ENCODE measurements at regions not wholly inside any gene's neighbourhood (a gene's known extent, or its start where the extent isn't known, plus 50 kb on each side); places are given as distances from the start of the nearest gene placed in this dataset.

DNA sequence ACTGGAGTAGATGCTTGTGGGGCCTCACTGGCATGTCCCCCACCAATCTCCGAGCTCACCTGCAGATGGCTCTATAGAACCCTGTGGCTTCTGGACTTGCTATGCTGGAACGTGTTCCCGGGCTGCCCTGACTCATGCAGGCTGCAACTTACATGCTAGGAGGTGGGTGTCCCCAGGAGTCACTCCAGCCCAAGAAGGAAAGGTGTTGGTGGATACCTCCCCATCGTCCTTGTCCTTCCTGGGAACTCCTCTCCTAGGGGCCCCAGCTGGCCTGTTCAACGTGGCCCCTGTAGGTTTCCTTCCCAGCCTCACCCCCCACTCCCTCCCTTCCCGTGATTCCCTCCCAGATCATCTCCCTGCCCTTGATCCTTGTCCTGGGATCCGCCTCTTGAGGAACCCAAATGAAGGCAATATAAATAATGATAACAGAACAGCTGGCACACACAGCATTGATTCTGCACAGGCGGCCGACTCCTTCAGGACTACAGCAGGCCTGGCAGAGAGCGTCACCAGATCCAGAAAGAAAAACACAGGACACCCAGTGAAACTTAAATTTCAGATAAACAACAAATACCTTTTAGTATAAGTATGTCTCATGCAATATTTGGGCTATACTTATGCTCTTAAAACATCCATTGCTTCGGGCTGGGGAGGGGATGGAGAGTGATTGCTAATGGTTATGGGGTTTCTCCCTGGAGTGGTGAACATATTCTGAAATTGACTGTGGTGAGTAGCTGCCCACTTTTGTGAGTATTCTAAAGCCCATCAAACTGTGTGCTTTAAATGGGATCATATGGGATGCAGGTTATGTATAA is 221.1 kb upstream of the GSE1 start:
- H3K36me3 ChIP-seq (replicated peaks in 1 of 2; ENCODE audit: insufficient read depth in 1 of 2, low read depth in 2 of 2): no peaks in the 10 kb centered on the region
- H3K27ac ChIP-seq: no peak overlapping the region
- ATAC-seq (no peak), DNase-seq (peak in 1 of 4 donors; percentile 8)
- no peak overlapping the region for H3K4me3 ChIP-seq
- peaks cover 21% of the 10 kb centered on the region for H3K4me1 ChIP-seq
- WGBS, 2 donors: 85 to 89% methylated on average over 10 to 11 of the region's 11 CpGs
- intact Hi-C loops (cut with DNase I): no loop called here
- TF ChIP-seq, protein P1, sequence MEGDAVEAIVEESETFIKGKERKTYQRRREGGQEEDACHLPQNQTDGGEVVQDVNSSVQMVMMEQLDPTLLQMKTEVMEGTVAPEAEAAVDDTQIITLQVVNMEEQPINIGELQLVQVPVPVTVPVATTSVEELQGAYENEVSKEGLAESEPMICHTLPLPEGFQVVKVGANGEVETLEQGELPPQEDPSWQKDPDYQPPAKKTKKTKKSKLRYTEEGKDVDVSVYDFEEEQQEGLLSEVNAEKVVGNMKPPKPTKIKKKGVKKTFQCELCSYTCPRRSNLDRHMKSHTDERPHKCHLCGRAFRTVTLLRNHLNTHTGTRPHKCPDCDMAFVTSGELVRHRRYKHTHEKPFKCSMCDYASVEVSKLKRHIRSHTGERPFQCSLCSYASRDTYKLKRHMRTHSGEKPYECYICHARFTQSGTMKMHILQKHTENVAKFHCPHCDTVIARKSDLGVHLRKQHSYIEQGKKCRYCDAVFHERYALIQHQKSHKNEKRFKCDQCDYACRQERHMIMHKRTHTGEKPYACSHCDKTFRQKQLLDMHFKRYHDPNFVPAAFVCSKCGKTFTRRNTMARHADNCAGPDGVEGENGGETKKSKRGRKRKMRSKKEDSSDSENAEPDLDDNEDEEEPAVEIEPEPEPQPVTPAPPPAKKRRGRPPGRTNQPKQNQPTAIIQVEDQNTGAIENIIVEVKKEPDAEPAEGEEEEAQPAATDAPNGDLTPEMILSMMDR (IDR thresholded peaks at IDR 0.05): no peak
- TF ChIP-seq POLR2A (IDR thresholded peaks at IDR 0.05): no peak
- no peaks in the 10 kb centered on the region for H3K27me3 ChIP-seq
- no peaks in the 10 kb centered on the region for H3K9me3 ChIP-seq

- intact Hi-C loops (cut with DNase I): no loop called here
- H3K4me1 ChIP-seq: peaks cover 21% of the 10 kb centered on the region
- no peak overlapping the region for H3K4me3 ChIP-seq
- ATAC-seq (no peak), DNase-seq (peak in 1 of 4 donors; percentile 6)
- H3K36me3 ChIP-seq (replicated peaks in 1 of 2; ENCODE audit: insufficient read depth in 1 of 2, low read depth in 2 of 2): no peaks in the 10 kb centered on the region
- WGBS, 2 donors: 91 to 92% methylated on average over 17 of the region's 17 CpGs
- H3K27ac ChIP-seq: no peak overlapping the region
- H3K27me3 ChIP-seq: no peaks in the 10 kb centered on the region
- no peaks in the 10 kb centered on the region for H3K9me3 ChIP-seq
- TF ChIP-seq, protein P1 (IDR thresholded peaks at IDR 0.05): no peak
- TF ChIP-seq POLR2A (IDR thresholded peaks at IDR 0.05): no peak
These were observed 220.1 kb upstream of the GSE1 start for GRCh38 chr16:85392756-85393673.

DNA sequence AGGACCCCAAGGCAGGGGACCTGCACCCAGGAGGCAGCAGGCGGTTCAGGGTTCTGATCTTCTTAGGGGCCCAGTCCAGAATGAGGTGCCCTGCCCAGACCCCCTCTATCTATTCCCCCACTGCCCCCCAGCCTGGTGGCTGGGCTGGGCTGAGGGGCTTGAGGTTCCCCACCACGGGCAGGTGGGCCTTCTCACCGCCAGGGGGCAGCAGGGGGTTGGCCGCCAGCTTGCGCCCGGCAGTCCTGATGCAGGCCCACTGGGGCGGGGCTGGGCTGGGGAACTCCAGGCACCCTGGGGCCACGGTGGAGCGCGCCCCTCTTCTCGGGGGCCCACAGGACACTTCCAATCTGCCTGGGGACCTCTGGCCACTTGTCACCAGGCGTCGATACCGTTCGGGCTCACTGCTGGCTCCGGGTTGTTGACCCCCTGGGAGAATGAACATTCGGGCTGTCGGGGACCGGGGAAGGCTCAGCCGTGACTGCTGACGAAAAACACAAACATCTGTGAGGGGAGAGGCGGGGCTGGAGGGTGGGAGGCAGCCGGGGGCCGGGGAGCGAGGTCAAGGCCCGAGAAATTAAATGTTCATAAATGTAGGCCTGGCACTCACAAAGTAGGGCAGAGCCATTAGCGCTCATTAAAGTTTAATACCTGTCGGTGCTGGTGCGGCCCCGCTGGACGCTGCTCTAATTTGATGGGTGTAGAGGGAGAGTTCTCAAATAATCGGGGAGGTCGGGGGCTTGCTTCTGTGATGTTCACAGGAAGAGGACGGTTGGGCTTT is 219.3 kb upstream of the GSE1 start:
- DNase-seq (peak in 3 of 4 donors; percentile 63 to 65 (median 63)), ATAC-seq (peak; percentile 37)
- Histone ChIP-seq H3K36me3 (replicated peaks in 1 of 2; ENCODE audit: insufficient read depth in 1 of 2, low read depth in 2 of 2) (no peaks in the 10 kb centered on the region), H3K27ac (no peak overlapping the region), H3K27me3 (no peaks in the 10 kb centered on the region), H3K4me3 (no peak overlapping the region), H3K4me1 (peaks cover 21% of the 10 kb centered on the region), H3K9me3 (no peaks in the 10 kb centered on the region)
- WGBS, 2 donors: 65 to 84% methylated on average over 21 to 22 of the region's 34 CpGs
- TF ChIP-seq POLR2A (IDR thresholded peaks at IDR 0.05): no peak
- TF ChIP-seq, protein P1 (IDR thresholded peaks at IDR 0.05): peak; percentile 56 to 79 (median 67)
- intact Hi-C loops (cut with DNase I): no loop called here

- Histone ChIP-seq H3K4me3 (no peak overlapping the region), H3K9me3 (no peaks in the 10 kb centered on the region), H3K27ac (no peak overlapping the region), H3K36me3 (replicated peaks in 1 of 2; ENCODE audit: insufficient read depth in 1 of 2, low read depth in 2 of 2) (no peaks in the 10 kb centered on the region), H3K4me1 (peaks cover 21% of the 10 kb centered on the region), H3K27me3 (no peaks in the 10 kb centered on the region)
- no peak for ATAC-seq
- WGBS, 2 donors: 84 to 94% methylated on average over 14 to 21 of the region's 21 CpGs
- TF ChIP-seq, protein P1 (IDR thresholded peaks at IDR 0.05): no peak
- no peak for TF ChIP-seq POLR2A (IDR thresholded peaks at IDR 0.05)
- peak in 1 of 4 donors; percentile 8 for DNase-seq
- intact Hi-C loops (cut with DNase I): no loop called here
These were observed 218.5 kb upstream of the GSE1 start for GRCh38 chr16:85394456-85395206.

All from body of pancreas (tissue), 4 donors.